SK-MEL-5 (cell line): ENCODE measurements at regions not wholly inside any gene's neighbourhood (a gene's known extent, or its start where the extent isn't known, plus 50 kb on each side); places are given as distances from the start of the nearest gene placed in this dataset.
"Not testable (repeated sequence)": the region's sequence is repeated elsewhere in the genome, so short reads cannot be mapped to it uniquely, and the experiment has no call there.

Experiments used
- DNase-seq: peaks from one replicate; pipeline ENCODE4 v3.0.0-alpha.2; 2016; ENCODE audit warnings: low read depth, low spot score
- in situ Hi-C: cut with HindIII; loops from 2 replicates; pipeline ENCODE4 v1.10.0; 2016; ENCODE audit warnings: low sequenced_read_pairs, high pct_unique_total_duplicates, low pct_unique_long_range_greater_than_20kb

- in situ Hi-C loops = no loop called here
- DNase-seq = no peak
Measured at GRCh38 chr3:147246906-147247305, 159.4 kb downstream of the ZIC4 start.

GRCh38 chr3:147245638-147246037 lies 160.7 kb downstream of the ZIC4 start:
- DNase-seq, in situ Hi-C loops: not testable (repeated sequence)

GRCh38 chr3:147245022-147245421 lies 161.3 kb downstream of the ZIC4 start:
- DNase-seq, in situ Hi-C loops: not testable (repeated sequence)

DNA sequence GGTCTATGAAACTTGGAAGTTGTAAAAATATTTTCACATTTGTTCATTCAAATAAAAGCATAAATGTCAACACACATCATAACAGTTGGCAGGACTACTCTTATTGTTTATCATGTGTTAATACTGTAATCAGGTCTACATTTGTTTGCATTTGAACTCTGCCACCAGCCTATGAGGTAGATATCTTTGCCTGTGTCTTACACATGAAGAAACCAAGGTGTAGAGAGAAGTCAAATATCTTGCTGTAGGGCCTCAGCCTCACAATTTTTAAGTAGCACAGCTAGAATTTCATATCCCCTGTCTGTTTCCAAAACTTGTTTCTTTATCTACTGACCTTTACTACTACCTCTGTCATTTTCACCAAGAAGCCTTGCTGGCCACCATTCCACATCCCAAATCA lies 161.9 kb downstream of the ZIC4 start:
- in situ Hi-C loops = no loop called here
- no peak for DNase-seq

- in situ Hi-C loops = no loop called here
- no peak for DNase-seq
Measured at GRCh38 chr3:147240581-147240980, 165.8 kb downstream of the ZIC4 start.

GRCh38 chr3:147237991-147238390 lies 168.4 kb downstream of the ZIC4 start:
- in situ Hi-C loops = no loop called here
- DNase-seq = peak; percentile 95

DNA sequence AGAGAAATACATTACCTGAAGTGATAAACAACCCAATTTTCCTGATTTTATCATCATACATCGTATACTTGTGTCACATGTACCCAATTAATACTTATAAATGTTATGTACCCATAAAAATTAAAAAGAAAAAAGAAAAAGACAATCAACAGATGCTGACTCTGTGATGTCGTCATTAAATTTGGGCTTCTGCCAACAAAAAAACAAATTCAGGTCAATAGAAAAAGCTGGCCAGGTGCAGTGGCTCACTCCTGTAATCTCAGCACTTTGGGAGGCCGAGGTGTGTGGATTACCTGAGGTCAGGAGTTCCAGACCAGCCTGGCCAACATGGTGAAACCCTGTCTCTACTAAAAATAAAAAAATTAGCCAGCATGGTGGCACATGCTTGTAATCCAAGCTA lies 174.4 kb downstream of the ZIC4 start:
- DNase-seq, in situ Hi-C loops: not testable (repeated sequence)

DNA sequence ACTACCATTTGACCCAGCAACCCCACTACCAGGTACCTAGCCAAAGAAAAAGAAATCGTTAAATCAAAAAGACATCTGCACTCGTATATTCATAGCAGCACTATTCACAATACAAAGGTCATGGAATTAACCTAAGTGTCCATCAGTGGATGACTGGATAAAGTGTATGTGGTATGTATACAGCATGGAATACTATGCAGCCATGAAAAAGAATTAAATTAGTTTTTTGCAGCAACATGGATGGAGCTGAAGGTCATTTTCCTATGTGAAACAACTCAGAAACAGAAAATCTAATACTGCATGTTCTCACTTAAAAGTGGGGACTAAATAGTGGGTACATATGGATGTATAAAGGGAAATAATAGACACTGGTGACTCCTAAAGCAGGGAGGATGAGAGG lies 175.2 kb downstream of the ZIC4 start:
- no peak for DNase-seq
- in situ Hi-C loops = no loop called here

DNA sequence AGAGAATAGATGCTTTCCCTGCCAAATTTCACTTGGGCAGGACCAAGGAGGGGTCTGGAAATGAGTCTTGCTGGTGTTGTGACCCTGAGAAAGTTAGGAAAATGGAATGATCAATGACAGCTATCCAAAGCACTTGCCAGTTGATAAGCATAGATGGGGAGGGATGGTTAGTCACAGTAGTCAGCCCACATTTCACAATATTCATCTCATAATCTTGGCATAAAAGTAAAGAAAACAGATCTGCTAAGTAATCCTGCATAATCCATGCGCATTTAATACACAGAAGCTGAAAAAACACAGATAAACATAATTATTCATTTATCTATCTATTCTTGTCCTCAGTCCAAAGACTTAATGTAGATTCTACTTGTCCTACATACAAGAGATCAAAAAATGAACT lies 184.1 kb downstream of the ZIC4 start:
- no peak for DNase-seq
- in situ Hi-C loops = no loop called here

DNA sequence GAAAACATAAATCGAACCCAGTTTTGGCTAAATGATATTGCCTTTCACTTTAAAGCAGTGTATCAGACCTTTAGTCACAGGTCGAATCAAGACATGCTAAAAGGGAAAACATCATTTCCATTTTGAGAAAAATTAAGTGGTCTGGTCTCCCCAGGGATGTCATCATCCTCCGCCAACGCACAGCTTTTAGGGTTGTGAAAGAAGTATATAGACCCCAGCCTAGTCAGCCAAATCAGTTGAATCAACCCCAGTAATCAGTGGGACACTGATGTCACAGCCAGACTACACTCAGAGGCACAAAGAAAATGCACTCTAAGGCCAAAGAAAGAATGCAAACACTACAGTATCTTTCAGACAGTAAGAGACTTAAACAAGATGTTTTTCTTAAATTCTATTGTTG lies 187.4 kb downstream of the ZIC4 start:
- in situ Hi-C loops = no loop called here
- no peak for DNase-seq

DNA sequence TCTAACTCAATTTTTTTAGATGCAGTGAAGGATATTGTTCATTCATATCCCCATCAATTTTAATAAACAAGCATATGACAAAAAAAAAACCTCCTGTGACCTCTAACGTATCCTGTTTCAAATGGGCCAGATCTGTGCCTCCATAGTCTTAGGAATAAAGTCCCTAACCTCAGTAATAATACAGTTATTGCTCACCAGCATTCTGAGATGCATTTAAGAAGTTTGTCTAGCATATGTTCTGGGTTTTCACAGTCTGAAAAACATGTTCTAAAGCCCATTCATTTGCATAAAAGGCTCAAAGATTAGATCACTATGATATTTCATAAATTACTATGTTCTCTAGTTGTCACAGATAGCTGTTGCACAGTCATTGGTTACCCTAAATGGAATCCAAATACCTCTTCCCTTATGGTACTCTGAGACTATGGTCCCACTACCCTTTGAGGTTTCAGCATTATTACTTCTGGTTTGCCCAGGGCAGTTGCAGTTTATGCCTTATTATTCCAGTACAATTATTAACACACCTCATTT lies 190.1 kb downstream of the ZIC4 start:
- no peak for DNase-seq
- in situ Hi-C loops = no loop called here

- in situ Hi-C loops = no loop called here
- DNase-seq = no peak
Measured at GRCh38 chr3:147215660-147216059, 190.7 kb downstream of the ZIC4 start.

- in situ Hi-C loops = no loop called here
- no peak for DNase-seq
Measured at GRCh38 chr3:147213633-147214032, 192.7 kb downstream of the ZIC4 start.

- no peak for DNase-seq
- in situ Hi-C loops = no loop called here
Measured at GRCh38 chr3:147210676-147211075, 195.7 kb downstream of the ZIC4 start.

GRCh38 chr3:147201086-147201485 lies 205.3 kb downstream of the ZIC4 start:
- in situ Hi-C loops = no loop called here
- DNase-seq = no peak

GRCh38 chr3:147200545-147200944 lies 205.8 kb downstream of the ZIC4 start:
- no peak for DNase-seq
- in situ Hi-C loops = no loop called here

DNA sequence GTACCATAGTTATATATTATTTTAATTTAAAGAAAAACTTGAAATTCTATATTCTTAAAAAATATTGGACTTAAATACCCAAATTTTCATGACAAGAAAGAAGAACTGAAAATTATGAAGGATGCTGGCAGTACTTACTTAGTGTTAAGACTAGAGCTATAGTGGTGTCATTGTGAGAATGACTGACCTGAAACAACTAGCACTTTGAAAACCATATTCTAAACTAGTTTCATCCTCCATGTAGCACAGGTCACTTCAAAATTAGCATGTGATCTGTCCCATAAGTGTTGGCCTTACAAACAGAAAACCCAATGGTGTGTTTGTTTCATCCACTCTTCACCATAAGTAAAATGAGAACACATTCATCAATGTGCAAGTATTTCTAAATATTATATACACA lies 208.6 kb downstream of the ZIC4 start:
- in situ Hi-C loops = no loop called here
- DNase-seq = no peak

GRCh38 chr3:147195887-147196286 lies 210.5 kb downstream of the ZIC4 start:
- DNase-seq = no peak
- in situ Hi-C loops = no loop called here

DNA sequence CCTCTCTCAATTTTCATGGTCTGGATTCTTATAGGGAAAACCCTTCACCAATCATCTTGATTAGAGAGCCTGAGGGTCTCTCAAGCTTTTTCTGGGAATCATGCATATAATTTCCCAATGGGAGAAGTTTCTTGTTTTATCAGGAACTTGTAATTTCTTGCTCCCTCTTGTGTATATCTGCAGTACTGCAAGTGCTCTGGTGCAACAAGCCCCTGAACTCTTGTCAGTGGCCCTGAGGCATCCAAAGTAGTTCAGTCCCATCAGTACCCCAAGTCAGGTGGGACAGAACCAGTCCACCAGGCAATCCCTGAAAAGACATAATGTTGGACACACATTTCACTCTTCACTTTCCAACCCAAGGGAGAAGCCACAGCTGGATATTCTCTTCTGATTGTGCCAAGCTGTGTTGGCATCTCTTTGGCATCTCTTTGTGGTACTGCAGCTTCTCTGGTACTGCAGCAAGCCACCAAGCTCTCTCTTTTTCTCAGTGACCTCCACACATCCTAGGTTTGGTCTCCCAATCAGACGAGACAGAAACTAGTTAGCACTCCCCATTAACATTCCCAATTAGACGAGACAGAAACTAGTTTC lies 214.5 kb downstream of the ZIC4 start:
- DNase-seq = peak; percentile 86
- in situ Hi-C loops = no loop called here

DNA sequence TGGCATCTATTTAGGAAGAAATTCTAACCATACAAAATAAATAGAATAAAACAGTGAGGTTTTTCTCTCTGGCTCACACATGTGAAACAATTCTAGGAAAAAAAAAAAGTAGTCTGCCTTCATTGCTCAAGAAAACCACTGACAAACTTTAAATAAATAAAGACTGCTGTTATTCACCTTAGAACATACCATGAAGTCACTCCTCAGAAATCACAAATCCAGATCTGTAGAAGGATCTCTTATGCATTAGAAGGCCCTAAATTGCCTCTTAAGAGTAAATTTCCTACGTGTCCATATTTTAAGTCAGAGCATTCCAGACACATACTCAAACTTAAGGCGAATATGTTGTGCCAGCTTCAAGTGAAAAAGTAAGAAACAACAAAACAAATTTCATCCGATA lies 217.3 kb downstream of the ZIC4 start:
- in situ Hi-C loops = no loop called here
- DNase-seq = peak; percentile 77
